HFF-Myc (cell line): ENCODE measurements at regions not wholly inside any gene's neighbourhood (a gene's known extent, or its start where the extent isn't known, plus 50 kb on each side); places are given as distances from the start of the nearest gene placed in this dataset.
A peak's percentile ranks its signal among the peaks of the same experiment; 100 is the strongest.

Experiments
- DNase-seq: peaks from one replicate; pipeline ENCODE4 v3.0.0-alpha.2; 2011; ENCODE audit warnings: low read depth; ENCODE audit errors: extremely low read depth
- H3K4me3 ChIP-seq: replicated peaks from 2 replicates; pipeline ENCODE4 v1.5.1; 2011; ENCODE audit warnings: low read depth, mild to moderate bottlenecking, control low read depth, low read length
- CTCF ChIP-seq: IDR thresholded peaks from 2 replicates; pipeline ENCODE4 v1.5.1; 2012; ENCODE audit warnings: mild to moderate bottlenecking, low read depth, low read length, control low read depth; ENCODE audit errors: missing control alignments

DNA sequence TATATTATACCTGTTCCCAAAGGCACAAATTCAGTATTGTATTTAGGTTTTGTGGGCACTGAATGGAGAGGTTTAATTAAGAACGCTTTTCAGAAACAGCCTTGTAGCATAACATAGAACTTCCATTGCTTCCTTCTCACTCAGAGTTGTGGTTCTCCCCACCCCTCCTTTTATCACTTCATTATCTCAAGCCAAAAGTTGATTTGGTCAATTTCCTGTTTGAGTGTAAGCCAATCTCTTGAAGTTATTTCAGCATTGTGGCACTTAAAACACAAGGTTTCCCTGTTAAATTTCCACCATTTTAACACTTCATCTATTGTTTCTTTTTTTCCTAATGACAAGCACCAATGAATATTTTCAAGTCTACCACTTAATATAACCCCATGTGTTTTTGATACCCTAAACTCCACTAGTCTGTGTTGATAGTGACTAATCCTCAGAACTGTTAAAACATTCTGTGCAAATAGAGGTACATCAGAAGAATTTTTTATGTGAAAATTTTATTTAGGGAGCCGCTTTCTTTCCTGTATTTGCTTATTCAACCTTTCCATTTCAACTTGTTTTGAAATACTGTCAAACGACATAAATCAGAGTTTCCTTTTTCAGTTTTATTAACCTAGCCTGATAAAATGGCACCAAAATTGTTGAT, 340.1 kb downstream of the BCAT1 start:
- H3K4me3 ChIP-seq = no peak overlapping the region
- DNase-seq = no peak
- TF ChIP-seq CTCF = no peak

- no peak for TF ChIP-seq CTCF
- no peak for DNase-seq
- no peak overlapping the region for H3K4me3 ChIP-seq
Observed at GRCh38 chr12:24608108-24608507, 340.8 kb downstream of the BCAT1 start.

- no peak for TF ChIP-seq CTCF
- no peak for DNase-seq
- H3K4me3 ChIP-seq = no peak overlapping the region
Observed at GRCh38 chr12:24605916-24606315, 343.0 kb downstream of the BCAT1 start.

DNA sequence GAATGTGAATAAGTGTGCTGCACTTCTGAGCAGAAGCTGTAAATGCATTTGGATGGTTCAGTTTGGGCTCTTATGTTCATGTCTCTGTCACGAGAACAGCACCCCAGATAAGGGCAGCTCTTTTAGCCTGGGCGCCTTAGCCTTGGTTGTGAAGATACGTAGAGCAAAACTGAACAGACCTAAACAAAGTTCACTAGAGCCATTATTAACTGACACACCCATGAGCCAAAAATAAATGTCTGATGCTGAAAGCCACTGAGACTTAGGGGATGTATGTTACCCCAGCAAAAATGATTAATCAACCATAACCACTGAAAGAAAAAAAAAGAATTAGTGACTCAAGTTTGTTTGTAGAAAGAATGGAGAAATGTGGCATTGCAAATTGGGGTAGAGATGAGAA, 343.4 kb downstream of the BCAT1 start:
- TF ChIP-seq CTCF = no peak
- no peak overlapping the region for H3K4me3 ChIP-seq
- no peak for DNase-seq

- no peak for TF ChIP-seq CTCF
- no peak for DNase-seq
- H3K4me3 ChIP-seq = no peak overlapping the region
Observed at GRCh38 chr12:24603371-24603770, 345.5 kb downstream of the BCAT1 start.

DNA sequence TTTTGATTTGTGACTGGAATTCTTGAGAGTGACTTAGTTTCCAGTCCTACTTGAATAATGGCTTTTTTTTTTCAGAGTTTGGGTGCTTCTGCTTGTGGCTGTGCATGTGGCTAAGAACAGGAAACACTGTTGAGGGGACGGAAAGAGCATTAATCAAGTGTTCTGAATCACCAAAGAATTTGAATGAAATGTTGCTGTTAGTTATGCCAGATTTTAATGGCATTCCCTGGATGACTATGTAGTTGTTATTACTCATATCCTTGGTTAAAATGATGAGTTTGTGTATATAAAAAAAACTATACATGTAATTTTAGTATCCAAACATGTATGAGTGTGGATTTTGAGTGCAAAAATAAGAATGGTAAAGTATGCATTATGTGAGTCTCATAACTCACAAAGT, 347.9 kb downstream of the BCAT1 start:
- DNase-seq = peak; percentile 35
- no peak for TF ChIP-seq CTCF
- no peak overlapping the region for H3K4me3 ChIP-seq

- no peak overlapping the region for H3K4me3 ChIP-seq
- DNase-seq = no peak
- TF ChIP-seq CTCF = no peak
Observed at GRCh38 chr12:24600551-24600950, 348.4 kb downstream of the BCAT1 start.
